ENCODE measurements at regions not wholly inside any gene's neighbourhood (a gene's known extent, or its start where the extent isn't known, plus 50 kb on each side); places are given as distances from the start of the nearest gene placed in this dataset.
A peak's percentile ranks its signal among the peaks of the same experiment; 100 is the strongest.
"Not testable (repeated sequence)": the region's sequence is repeated elsewhere in the genome, so short reads cannot be mapped to it uniquely, and the experiment has no call there.

- DNase-seq (ENCODE audit: low read depth) = no peak
Observed at GRCh38 chr6:121857551-121857950, 422.1 kb downstream of the GJA1 start.

- no peak for DNase-seq (ENCODE audit: low read depth)
Observed at GRCh38 chr6:121858310-121858709, 422.9 kb downstream of the GJA1 start.

GRCh38 chr6:121858986-121859385, 423.5 kb downstream of the GJA1 start:
- DNase-seq (ENCODE audit: low read depth) = peak; percentile 20

GRCh38 chr6:121865811-121866210, 430.4 kb downstream of the GJA1 start:
- DNase-seq (ENCODE audit: low read depth) = peak; percentile 79

GRCh38 chr6:121867095-121867494, 431.6 kb downstream of the GJA1 start:
- DNase-seq (ENCODE audit: low read depth) = peak; percentile 22

- no peak for DNase-seq (ENCODE audit: low read depth)
Observed at GRCh38 chr6:121868206-121868605, 432.8 kb downstream of the GJA1 start.

- no peak for DNase-seq (ENCODE audit: low read depth)
Observed at GRCh38 chr6:121873595-121873994, 438.1 kb downstream of the GJA1 start.

- DNase-seq (ENCODE audit: low read depth) = no peak
Observed at GRCh38 chr6:121876721-121877120, 441.3 kb downstream of the GJA1 start.

- peak; percentile 34 for DNase-seq (ENCODE audit: low read depth)
Observed at GRCh38 chr6:121879149-121879548, 443.7 kb downstream of the GJA1 start.

- peak; percentile 44 for DNase-seq (ENCODE audit: low read depth)
Observed at GRCh38 chr6:121880831-121881230, 445.4 kb downstream of the GJA1 start.

GRCh38 chr6:121881974-121882667, 446.7 kb downstream of the GJA1 start:
- DNase-seq (ENCODE audit: low read depth) = peak; percentile 88

- no peak for DNase-seq (ENCODE audit: low read depth)
Observed at GRCh38 chr6:121884091-121884490, 448.6 kb downstream of the GJA1 start.

- no peak for DNase-seq (ENCODE audit: low read depth)
Observed at GRCh38 chr6:121884620-121885019, 449.2 kb downstream of the GJA1 start.

- no peak for DNase-seq (ENCODE audit: low read depth)
Observed at GRCh38 chr6:121885399-121886152, 450.1 kb downstream of the GJA1 start.

- DNase-seq (ENCODE audit: low read depth) = no peak
Observed at GRCh38 chr6:121886223-121886830, 450.9 kb downstream of the GJA1 start.

- DNase-seq (ENCODE audit: low read depth) = no peak
Observed at GRCh38 chr6:121887724-121888123, 452.3 kb downstream of the GJA1 start.

- DNase-seq (ENCODE audit: low read depth) = no peak
Observed at GRCh38 chr6:121890307-121890910, 455.0 kb downstream of the GJA1 start.

- not testable (repeated sequence) for DNase-seq (ENCODE audit: low read depth)
Observed at GRCh38 chr6:121895731-121896130, 460.3 kb downstream of the GJA1 start.

- DNase-seq (ENCODE audit: low read depth) = no peak
Observed at GRCh38 chr6:121896363-121896762, 460.9 kb downstream of the GJA1 start.

GRCh38 chr6:121896771-121897170, 461.3 kb downstream of the GJA1 start:
- no peak for DNase-seq (ENCODE audit: low read depth)

- no peak for DNase-seq (ENCODE audit: low read depth)
Observed at GRCh38 chr6:121897337-121897760, 461.9 kb downstream of the GJA1 start.

GRCh38 chr6:121901432-121901831, 466.0 kb downstream of the GJA1 start:
- no peak for DNase-seq (ENCODE audit: low read depth)
